ENCODE measurements at regions not wholly inside any gene's neighbourhood (a gene's known extent, or its start where the extent isn't known, plus 50 kb on each side); places are given as distances from the start of the nearest gene placed in this dataset.

GRCh38 chr2:12871694-12872315 is 155.1 kb downstream of the TRIB2 start:
- TF ChIP-seq, protein P1, sequence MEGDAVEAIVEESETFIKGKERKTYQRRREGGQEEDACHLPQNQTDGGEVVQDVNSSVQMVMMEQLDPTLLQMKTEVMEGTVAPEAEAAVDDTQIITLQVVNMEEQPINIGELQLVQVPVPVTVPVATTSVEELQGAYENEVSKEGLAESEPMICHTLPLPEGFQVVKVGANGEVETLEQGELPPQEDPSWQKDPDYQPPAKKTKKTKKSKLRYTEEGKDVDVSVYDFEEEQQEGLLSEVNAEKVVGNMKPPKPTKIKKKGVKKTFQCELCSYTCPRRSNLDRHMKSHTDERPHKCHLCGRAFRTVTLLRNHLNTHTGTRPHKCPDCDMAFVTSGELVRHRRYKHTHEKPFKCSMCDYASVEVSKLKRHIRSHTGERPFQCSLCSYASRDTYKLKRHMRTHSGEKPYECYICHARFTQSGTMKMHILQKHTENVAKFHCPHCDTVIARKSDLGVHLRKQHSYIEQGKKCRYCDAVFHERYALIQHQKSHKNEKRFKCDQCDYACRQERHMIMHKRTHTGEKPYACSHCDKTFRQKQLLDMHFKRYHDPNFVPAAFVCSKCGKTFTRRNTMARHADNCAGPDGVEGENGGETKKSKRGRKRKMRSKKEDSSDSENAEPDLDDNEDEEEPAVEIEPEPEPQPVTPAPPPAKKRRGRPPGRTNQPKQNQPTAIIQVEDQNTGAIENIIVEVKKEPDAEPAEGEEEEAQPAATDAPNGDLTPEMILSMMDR (IDR thresholded peaks at IDR 0.05) = no peak
- TF ChIP-seq POLR2A (IDR thresholded peaks at IDR 0.05) = no peak

All from suprapubic skin (tissue), 3 donors.